ENCODE measurements at regions not wholly inside any gene's neighbourhood (a gene's known extent, or its start where the extent isn't known, plus 50 kb on each side); places are given as distances from the start of the nearest gene placed in this dataset.

- Histone ChIP-seq H3K4me3 (no peak overlapping the region), H3K4me1 (no peaks in the 10 kb centered on the region), H3K9me3 (no peaks in the 10 kb centered on the region), H3K27ac (no peak overlapping the region), H3K36me3 (no peaks in the 10 kb centered on the region), H3K27me3 (no peaks in the 10 kb centered on the region)
- no peak for TF ChIP-seq CTCF (IDR thresholded peaks at IDR 0.05)
- DNase-seq (ENCODE audit: low spot score): no peak
Measured at GRCh38 chr4:152224223-152224622, 311.7 kb downstream of the FBXW7 start.

- Histone ChIP-seq H3K27me3 (no peaks in the 10 kb centered on the region), H3K36me3 (no peaks in the 10 kb centered on the region), H3K4me3 (no peak overlapping the region), H3K27ac (no peak overlapping the region), H3K4me1 (no peaks in the 10 kb centered on the region), H3K9me3 (no peaks in the 10 kb centered on the region)
- DNase-seq (ENCODE audit: low spot score): no peak
- no peak for TF ChIP-seq CTCF (IDR thresholded peaks at IDR 0.05)
Measured at GRCh38 chr4:152223600-152223999, 312.3 kb downstream of the FBXW7 start.

- Histone ChIP-seq H3K4me1 (no peaks in the 10 kb centered on the region), H3K27me3 (no peaks in the 10 kb centered on the region), H3K9me3 (no peaks in the 10 kb centered on the region), H3K27ac (no peak overlapping the region), H3K36me3 (no peaks in the 10 kb centered on the region), H3K4me3 (no peak overlapping the region)
- DNase-seq (ENCODE audit: low spot score): no peak
- no peak for TF ChIP-seq CTCF (IDR thresholded peaks at IDR 0.05)
Measured at GRCh38 chr4:152221816-152222516, 313.9 kb downstream of the FBXW7 start.

DNA sequence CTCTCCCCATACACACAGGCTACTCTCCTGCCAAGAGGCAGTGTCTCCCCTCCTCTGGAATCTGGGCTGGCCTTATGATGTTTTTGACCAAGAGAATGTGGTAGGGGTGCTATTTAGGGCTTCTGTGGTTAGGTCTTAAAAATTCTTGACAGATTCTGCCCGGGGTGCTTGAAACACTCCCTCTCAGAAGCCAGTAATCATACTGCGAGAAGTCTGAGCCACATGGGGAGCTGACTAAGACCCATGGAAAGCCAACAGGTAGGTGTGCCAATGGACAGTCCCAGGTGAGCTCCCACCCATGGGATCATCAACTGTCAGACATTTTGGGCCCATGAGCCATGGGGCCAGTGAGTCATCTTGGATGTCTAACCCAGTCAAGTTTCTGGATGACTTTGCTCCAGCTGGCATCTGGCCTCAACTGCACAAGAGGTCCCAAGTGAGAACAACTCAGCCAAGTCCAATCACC, 315.7 kb downstream of the FBXW7 start:
- DNase-seq (ENCODE audit: low spot score): no peak
- TF ChIP-seq CTCF (IDR thresholded peaks at IDR 0.05): no peak
- Histone ChIP-seq H3K36me3 (no peaks in the 10 kb centered on the region), H3K9me3 (peaks cover 0 to 5% of the 10 kb centered on the region in 2 donors), H3K27me3 (no peaks in the 10 kb centered on the region), H3K27ac (no peak overlapping the region), H3K4me1 (no peaks in the 10 kb centered on the region), H3K4me3 (no peak overlapping the region)

GRCh38 chr4:152218576-152218975, 317.3 kb downstream of the FBXW7 start:
- Histone ChIP-seq H3K9me3 (peaks cover 0 to 9% of the 10 kb centered on the region in 2 donors), H3K36me3 (no peaks in the 10 kb centered on the region), H3K27me3 (no peaks in the 10 kb centered on the region), H3K27ac (no peak overlapping the region), H3K4me3 (no peak overlapping the region), H3K4me1 (no peaks in the 10 kb centered on the region)
- TF ChIP-seq CTCF (IDR thresholded peaks at IDR 0.05): no peak
- no peak for DNase-seq (ENCODE audit: low spot score)

- Histone ChIP-seq H3K4me3 (no peak overlapping the region), H3K36me3 (no peaks in the 10 kb centered on the region), H3K27ac (no peak overlapping the region), H3K4me1 (no peaks in the 10 kb centered on the region), H3K27me3 (no peaks in the 10 kb centered on the region), H3K9me3 (peaks cover 0 to 9% of the 10 kb centered on the region in 2 donors)
- no peak for DNase-seq (ENCODE audit: low spot score)
- TF ChIP-seq CTCF (IDR thresholded peaks at IDR 0.05): no peak
Measured at GRCh38 chr4:152217896-152218295, 318.0 kb downstream of the FBXW7 start.
